Epithelial cell of proximal tubule (primary cell): ENCODE measurements at regions not wholly inside any gene's neighbourhood (a gene's known extent, or its start where the extent isn't known, plus 50 kb on each side); places are given as distances from the start of the nearest gene placed in this dataset.

Experiments used
- DNase-seq: peaks from one replicate; pipeline ENCODE4 v3.0.0-alpha.2; 2011; ENCODE audit warnings: low read depth
- H3K4me3 ChIP-seq: 2 replicates; pipeline ENCODE4 v1.5.1; 2011; ENCODE audit warnings: low read depth, mild to moderate bottlenecking, low read length
- TF ChIP-seq, protein P1 (sequence below): conservative IDR thresholded peaks from 2 replicates; pipeline ENCODE4 v1.5.1; 2012; ENCODE audit warnings: low read depth, mild to moderate bottlenecking, low read length

DNA sequence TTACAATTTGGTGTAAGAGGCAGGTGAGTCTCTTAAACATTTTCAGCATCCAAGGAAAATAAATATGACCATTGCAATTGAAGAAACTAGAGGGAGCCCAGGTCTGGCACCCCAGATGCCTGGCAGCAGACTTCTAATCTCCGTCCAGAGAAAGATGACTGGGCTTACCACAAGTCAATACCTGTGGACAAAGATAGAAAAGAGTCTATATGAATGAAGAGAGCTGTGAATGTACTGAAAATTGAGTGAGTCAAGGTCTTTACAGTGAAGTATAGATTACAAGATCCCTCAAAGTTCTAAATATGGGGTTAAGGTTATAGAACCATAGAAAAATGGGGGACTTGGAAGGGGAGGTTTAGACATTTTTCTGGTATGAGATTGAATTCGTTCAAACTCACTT, 827.4 kb upstream of the NR2F2 start:
- no peak overlapping the region for H3K4me3 ChIP-seq
- TF ChIP-seq, protein P1, sequence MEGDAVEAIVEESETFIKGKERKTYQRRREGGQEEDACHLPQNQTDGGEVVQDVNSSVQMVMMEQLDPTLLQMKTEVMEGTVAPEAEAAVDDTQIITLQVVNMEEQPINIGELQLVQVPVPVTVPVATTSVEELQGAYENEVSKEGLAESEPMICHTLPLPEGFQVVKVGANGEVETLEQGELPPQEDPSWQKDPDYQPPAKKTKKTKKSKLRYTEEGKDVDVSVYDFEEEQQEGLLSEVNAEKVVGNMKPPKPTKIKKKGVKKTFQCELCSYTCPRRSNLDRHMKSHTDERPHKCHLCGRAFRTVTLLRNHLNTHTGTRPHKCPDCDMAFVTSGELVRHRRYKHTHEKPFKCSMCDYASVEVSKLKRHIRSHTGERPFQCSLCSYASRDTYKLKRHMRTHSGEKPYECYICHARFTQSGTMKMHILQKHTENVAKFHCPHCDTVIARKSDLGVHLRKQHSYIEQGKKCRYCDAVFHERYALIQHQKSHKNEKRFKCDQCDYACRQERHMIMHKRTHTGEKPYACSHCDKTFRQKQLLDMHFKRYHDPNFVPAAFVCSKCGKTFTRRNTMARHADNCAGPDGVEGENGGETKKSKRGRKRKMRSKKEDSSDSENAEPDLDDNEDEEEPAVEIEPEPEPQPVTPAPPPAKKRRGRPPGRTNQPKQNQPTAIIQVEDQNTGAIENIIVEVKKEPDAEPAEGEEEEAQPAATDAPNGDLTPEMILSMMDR, result no peak
- no peak for DNase-seq

DNA sequence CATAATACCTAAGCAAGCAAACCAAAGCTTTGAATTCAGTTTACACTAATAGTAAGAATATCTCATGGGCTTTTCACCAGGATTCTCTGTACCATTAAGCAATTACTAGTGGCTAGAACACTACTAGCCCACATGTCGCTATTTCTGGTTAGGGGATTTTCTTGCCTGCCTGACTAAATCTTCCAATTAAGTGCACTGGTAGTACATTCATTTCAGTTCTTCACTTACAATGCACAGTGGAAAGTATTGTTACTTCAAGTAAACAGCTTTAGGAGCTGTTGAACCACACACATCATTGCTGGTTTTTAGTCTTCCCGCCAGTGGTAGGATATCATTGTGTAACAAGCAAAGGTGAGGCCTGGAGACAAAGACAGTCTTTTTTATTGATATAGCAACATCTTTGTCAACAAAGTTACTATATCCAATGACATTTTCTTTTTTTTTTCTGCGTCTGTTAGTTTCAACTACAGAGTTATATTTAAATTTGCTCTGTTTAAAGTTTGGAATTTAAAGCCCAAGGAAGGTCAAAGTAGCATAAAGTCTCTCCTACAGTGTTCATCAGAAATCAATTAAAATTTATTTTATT, 826.8 kb upstream of the NR2F2 start:
- DNase-seq, result no peak
- H3K4me3 ChIP-seq, result no peak overlapping the region
- TF ChIP-seq, protein P1, result no peak

DNA sequence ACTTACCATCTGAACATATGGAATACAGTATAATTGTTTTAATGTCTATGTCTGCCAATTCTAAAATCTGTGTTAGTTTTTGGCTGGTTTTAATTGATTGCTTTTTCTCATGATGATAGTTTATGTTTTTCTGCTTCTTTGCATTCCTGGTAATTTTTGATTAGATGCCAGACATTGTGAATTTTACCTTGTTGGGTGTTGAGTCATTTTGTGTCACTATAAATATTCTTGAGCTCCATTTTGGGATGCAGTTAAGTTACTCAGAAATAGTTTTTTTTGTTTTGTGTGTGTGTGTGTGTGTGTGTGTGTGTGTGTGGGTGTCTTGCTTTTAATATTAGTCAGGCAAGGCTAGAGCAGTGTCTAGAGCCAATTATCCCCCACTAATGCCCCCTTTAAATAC, 818.8 kb upstream of the NR2F2 start:
- no peak for DNase-seq
- TF ChIP-seq, protein P1, result no peak
- H3K4me3 ChIP-seq, result no peak overlapping the region

DNA sequence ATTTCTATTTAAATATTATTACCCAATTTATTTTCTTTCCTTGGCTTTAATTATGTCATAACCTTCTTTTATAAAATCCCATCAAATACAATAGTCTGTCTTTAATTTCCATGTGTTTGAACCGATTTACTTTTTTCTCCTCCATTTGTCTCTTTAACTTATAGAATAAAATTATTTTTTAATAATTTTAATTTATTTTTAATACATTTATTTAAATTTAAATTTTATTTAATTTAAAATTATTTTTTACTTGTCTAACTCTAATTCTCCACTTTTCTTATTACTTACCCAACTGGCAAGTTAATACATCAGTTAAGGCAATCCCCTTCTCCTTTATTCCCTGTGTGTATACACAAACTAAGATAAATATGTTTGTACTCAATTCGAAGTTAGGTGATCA, 817.6 kb upstream of the NR2F2 start:
- H3K4me3 ChIP-seq, result no peak overlapping the region
- DNase-seq, result no peak
- TF ChIP-seq, protein P1, result no peak

DNA sequence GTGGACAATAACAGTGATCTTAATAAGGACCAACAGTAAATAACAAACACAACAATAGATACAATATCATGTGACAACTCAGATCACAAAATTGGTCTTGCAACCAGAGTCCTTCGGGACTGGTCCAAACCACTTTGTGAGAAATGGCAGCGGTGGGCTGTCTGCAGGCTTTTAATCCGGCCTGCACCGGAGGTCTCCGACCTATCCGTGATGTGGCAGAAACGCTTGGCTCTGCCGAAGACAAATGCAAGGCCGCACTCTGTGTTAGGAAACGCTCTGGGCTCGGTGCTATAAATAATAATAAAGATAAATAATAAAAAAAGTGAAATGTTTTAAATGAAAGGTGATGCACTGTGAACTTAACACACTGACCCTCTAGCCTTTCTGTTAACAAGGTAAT, 810.6 kb upstream of the NR2F2 start:
- H3K4me3 ChIP-seq, result no peak overlapping the region
- DNase-seq, result no peak
- TF ChIP-seq, protein P1, result no peak

DNA sequence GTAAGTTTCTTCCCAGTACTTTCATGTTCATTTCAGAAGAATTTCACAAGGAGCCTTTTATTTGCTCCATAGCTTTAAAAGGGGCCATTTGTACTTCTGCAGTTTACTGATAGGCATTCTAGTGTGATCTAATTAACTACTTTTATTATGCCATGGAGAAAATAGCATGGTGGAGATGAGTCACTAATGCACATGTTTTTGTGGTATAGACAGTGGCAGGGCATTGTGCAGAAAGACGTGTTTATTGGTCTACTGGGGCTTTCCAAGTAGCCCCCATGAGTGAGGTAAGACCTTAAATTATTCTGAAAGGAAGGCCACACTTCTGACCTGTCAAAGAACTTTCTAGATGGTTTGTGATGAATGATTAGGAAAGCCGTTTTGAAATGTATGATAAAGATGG, 810.0 kb upstream of the NR2F2 start:
- TF ChIP-seq, protein P1, result no peak
- H3K4me3 ChIP-seq, result no peak overlapping the region
- no peak for DNase-seq

DNA sequence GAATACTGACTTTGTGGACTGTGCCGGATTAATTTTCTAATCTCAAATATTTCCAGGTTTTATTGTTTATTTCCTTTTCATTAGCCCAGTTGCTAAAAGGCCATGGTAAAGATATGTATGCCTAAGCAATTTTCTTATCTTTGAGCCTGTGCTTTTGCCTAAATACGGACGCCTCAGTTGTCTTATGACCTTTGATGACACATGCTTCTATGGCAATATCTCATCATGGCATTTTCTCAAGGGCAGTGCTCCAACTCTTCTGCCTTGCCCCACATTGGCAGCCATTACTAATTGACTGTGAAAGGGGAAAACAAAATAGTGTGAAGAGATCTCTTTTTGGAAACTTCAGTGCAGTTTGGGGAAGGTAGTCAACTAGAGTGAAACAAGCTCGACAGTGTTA, 809.6 kb upstream of the NR2F2 start:
- TF ChIP-seq, protein P1, result no peak
- H3K4me3 ChIP-seq, result no peak overlapping the region
- no peak for DNase-seq
